BE2C (cell line): ENCODE measurements at regions not wholly inside any gene's neighbourhood (a gene's known extent, or its start where the extent isn't known, plus 50 kb on each side); places are given as distances from the start of the nearest gene placed in this dataset.

Experiments used
- DNase-seq: peaks from one replicate; pipeline ENCODE4 v3.0.0-alpha.2; 2020
- H3K27me3 ChIP-seq: fragments of 250-450 bp; sonication (Bioruptor Pico); 2 replicates; pipeline ENCODE4 v1.5.1; 2020; ENCODE audit warnings: mild to moderate bottlenecking
- H3K36me3 ChIP-seq: fragments of 250-450 bp; sonication (Bioruptor Pico); 2 replicates; pipeline ENCODE4 v1.5.1; 2020; ENCODE audit warnings: mild to moderate bottlenecking
- H3K4me1 ChIP-seq: fragments of 250-450 bp; sonication (Bioruptor Pico); 2 replicates; pipeline ENCODE4 v1.5.1; 2020
- H3K4me3 ChIP-seq: 2 replicates; pipeline ENCODE4 v1.5.1; 2011; ENCODE audit warnings: low read depth, low read length
- H3K9me3 ChIP-seq: fragments of 250-450 bp; sonication (Bioruptor Pico); 2 replicates; pipeline ENCODE4 v1.5.1; 2020
- CTCF ChIP-seq: IDR thresholded peaks from 2 replicates; pipeline ENCODE4 v1.5.1; 2012; ENCODE audit warnings: mild to moderate bottlenecking, low read depth, low read length

GRCh38 chrX:14412686-14413085, 116.7 kb upstream of the GLRA2 start:
- no peak for TF ChIP-seq CTCF
- H3K4me1 ChIP-seq = no peaks in the 10 kb centered on the region
- DNase-seq = no peak
- H3K27me3 ChIP-seq = no peaks in the 10 kb centered on the region
- no peaks in the 10 kb centered on the region for H3K36me3 ChIP-seq
- H3K9me3 ChIP-seq = no peaks in the 10 kb centered on the region
- H3K4me3 ChIP-seq = no peak overlapping the region

GRCh38 chrX:14411326-14411725, 118.0 kb upstream of the GLRA2 start:
- Histone ChIP-seq H3K4me1 (no peaks in the 10 kb centered on the region), H3K36me3 (no peaks in the 10 kb centered on the region), H3K4me3 (no peak overlapping the region), H3K9me3 (no peaks in the 10 kb centered on the region), H3K27me3 (no peaks in the 10 kb centered on the region)
- DNase-seq = no peak
- TF ChIP-seq CTCF = no peak

GRCh38 chrX:14409341-14409740, 120.0 kb upstream of the GLRA2 start:
- no peaks in the 10 kb centered on the region for H3K27me3 ChIP-seq
- no peaks in the 10 kb centered on the region for H3K9me3 ChIP-seq
- H3K36me3 ChIP-seq = no peaks in the 10 kb centered on the region
- no peak for TF ChIP-seq CTCF
- DNase-seq = no peak
- H3K4me1 ChIP-seq = no peaks in the 10 kb centered on the region
- H3K4me3 ChIP-seq = no peak overlapping the region

- Histone ChIP-seq H3K4me3 (no peak overlapping the region), H3K36me3 (no peaks in the 10 kb centered on the region), H3K9me3 (no peaks in the 10 kb centered on the region), H3K27me3 (no peaks in the 10 kb centered on the region), H3K4me1 (no peaks in the 10 kb centered on the region)
- no peak for DNase-seq
- no peak for TF ChIP-seq CTCF
Measured at GRCh38 chrX:14406225-14406624, 123.1 kb upstream of the GLRA2 start.

- H3K9me3 ChIP-seq = no peaks in the 10 kb centered on the region
- H3K4me3 ChIP-seq = no peak overlapping the region
- DNase-seq = no peak
- H3K36me3 ChIP-seq = no peaks in the 10 kb centered on the region
- no peak for TF ChIP-seq CTCF
- no peaks in the 10 kb centered on the region for H3K27me3 ChIP-seq
- H3K4me1 ChIP-seq = no peaks in the 10 kb centered on the region
Measured at GRCh38 chrX:14398725-14399124, 130.6 kb upstream of the GLRA2 start.

- H3K4me1 ChIP-seq = no peaks in the 10 kb centered on the region
Measured at GRCh38 chrX:14389682-14390081, 139.7 kb upstream of the GLRA2 start.

More at GRCh38 chrX:14389682-14390081, 139.7 kb upstream of the GLRA2 start:
- Histone ChIP-seq H3K4me3 (no peak overlapping the region), H3K9me3 (no peaks in the 10 kb centered on the region), H3K27me3 (no peaks in the 10 kb centered on the region), H3K36me3 (no peaks in the 10 kb centered on the region)
- TF ChIP-seq CTCF = no peak
- no peak for DNase-seq
